AG20443 (cell line): ENCODE measurements at regions not wholly inside any gene's neighbourhood (a gene's known extent, or its start where the extent isn't known, plus 50 kb on each side); places are given as distances from the start of the nearest gene placed in this dataset.

Experiments used
- DNase-seq: peaks from one replicate; pipeline ENCODE4 v3.0.0; 2012; ENCODE audit warnings: low spot score, mixed read lengths

DNA sequence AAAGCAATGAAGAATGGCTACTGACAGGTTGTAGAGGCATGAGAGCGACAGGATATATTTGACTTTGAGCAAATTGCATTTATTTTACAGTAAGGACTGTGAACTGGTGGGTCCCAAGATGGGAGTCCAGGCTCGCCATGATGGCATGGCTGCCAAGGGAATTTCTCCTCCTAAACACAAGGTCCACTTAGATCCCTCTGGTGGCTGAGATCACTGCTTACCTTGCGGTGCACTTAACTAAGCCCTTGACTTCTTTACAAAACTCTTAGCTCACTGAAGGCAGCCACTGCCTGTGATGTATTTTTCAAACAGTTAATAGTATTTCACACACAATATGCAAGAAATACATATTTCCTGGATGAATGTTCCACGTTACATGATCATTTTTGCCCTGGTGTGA is 50.3 kb upstream of the SORBS2 start:
- DNase-seq, result no peak

DNA sequence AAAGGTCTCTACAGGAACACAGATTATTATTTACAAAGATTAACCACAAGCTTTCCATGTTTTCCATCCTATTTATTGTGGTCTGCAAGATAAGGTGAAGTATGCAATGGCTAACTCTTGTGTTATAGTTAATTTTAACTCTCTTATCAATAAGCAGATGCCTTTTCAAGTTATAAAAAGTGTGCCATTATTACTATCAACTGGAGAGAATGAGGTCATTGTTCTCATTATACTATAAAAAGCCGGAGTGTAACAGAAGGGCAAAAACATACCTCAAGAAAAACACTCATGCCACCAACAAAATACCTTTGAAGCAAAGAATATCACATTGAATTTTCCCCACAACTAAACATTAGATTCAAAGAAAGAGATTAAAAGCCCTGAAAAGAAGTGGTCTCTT is 52.0 kb upstream of the SORBS2 start:
- DNase-seq, result no peak

DNA sequence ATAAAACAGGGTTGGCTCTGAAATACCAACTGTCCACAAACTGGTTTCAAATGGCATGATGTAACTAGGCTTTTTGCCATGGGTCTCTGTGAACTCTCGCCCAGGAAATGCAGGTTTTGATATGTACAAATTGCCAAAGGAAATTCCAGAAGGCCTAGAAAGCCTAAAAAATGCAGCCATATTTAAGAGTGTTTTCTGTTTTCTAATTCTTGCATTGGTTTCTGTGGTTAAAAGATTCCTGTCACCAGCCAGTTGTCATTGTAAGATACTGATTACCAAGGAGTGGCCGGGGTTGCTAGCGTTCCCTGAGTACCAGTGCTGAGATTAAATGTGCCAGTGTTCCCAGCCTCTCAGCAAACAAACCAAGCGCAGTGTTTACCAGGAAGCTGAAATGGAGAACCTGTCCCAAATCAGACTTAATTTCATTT is 53.9 kb upstream of the SORBS2 start:
- DNase-seq, result peak; percentile 40

- no peak for DNase-seq
Measured at GRCh38 chr4:185867770-185868169, 55.8 kb upstream of the SORBS2 start.

- DNase-seq, result no peak
Measured at GRCh38 chr4:185868983-185869382, 57.0 kb upstream of the SORBS2 start.

GRCh38 chr4:185869427-185869826 is 57.4 kb upstream of the SORBS2 start:
- no peak for DNase-seq

DNA sequence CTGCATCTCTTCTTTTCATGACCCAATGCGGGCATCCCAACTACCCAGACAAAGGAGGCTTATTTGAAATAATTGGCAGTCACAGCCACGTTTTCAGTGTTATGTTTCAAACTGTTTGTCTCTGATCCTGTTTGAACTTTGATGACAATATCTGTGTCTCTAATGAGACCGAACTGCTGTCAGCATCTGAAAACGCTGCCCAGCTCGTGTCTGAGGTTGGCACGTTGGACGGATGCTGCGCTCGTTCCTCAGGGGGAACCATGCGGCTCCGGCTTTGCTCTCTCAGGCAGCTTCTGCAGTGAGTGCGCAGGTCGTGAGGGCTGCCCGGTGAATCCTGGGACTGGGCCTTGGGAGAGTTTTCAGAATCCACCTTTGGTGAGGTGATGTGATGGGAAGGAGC is 58.4 kb upstream of the SORBS2 start:
- DNase-seq, result no peak

- no peak for DNase-seq
Measured at GRCh38 chr4:185872747-185873380, 60.9 kb upstream of the SORBS2 start.

- peak; percentile 40 for DNase-seq
Measured at GRCh38 chr4:185874516-185875230, 62.7 kb upstream of the SORBS2 start.

GRCh38 chr4:185875316-185875907 is 63.4 kb upstream of the SORBS2 start:
- no peak for DNase-seq

- no peak for DNase-seq
Measured at GRCh38 chr4:185878633-185879032, 66.6 kb upstream of the SORBS2 start.

DNA sequence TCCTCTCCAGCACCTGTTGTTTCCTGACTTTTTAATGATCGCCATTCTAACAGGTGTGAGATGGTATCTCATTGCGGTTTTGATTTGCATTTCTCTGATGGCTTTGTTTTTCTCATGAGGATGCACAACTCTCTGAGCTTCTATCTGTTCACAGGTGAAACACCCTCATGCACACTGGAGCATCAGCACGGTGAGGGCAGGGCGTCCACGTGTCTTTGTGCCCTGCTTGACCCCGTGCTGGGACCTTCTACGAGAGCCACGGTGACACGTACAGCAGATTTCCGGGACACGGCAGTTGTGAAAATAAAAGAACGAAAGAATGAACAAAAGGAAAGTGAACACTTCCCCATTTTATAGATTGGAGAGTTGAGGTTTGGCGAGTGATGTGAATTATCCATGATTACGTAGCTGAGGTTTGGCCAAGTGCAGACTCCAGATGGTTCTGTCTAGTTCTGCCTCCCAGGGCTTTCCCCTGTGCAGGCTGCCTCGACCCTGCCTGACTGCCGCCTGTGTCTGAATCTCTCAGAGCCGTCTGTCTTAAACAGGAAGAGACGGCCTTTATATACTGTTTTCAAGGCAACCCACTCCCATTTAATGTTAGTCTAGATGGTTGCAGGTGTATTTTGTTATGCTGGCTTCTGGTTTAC is 67.8 kb upstream of the SORBS2 start:
- DNase-seq, result no peak

- no peak for DNase-seq
Measured at GRCh38 chr4:185880571-185880970, 68.6 kb upstream of the SORBS2 start.

DNA sequence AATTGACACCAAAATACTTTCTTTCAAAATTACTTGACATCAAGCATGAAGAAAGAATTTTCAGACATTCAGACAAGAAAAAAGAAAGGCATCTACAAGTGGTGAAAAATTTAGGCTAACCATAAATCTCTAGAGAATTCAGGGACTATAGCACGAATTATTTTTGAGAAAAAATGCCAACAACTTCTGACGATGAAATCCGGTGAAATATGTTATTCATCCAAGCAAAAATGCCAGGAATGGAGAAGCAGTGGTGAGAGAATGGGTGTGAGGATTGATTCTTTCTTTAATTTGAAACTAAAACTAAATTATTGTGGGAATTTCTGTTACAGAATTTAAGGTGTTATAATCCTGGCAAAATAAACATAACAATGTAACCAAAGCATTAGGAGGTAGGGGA is 69.4 kb upstream of the SORBS2 start:
- peak; percentile 33 for DNase-seq

- DNase-seq, result no peak
Measured at GRCh38 chr4:185883591-185883990, 71.6 kb upstream of the SORBS2 start.

GRCh38 chr4:185885075-185885474 is 73.1 kb upstream of the SORBS2 start:
- DNase-seq, result no peak

GRCh38 chr4:185885604-185886003 is 73.6 kb upstream of the SORBS2 start:
- DNase-seq, result no peak

DNA sequence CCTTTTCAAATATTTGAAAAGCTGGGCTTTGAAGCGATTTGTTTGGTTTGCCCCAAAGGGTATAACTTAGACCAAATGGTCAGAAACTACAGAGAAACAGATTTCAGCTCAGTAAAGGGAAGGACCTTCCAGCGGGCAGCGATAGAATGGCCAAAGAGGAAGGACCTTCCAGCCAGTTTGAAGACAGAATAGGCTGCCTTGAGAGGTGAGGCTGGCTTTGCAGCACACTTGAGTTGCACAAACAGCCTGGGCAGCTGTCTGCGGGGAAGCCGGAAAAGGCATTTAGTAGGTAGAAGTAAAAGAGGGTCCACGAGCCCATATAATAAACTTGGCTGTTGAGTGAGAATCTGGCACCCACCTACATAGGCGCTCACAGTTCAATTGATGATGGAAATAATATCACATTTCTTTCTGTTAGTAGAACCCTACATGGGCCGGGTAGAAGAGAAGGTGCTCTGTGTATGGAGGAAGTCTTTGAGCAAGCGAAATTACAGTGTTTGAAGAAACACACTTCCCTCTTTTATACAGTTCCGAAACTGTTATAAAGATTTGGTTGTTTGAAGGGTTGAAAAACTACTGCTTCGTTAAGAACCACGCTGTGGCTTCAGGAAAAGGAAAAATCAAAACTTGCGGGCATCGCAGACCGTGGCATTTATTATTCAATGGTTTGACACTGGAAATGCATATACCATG is 75.0 kb upstream of the SORBS2 start:
- no peak for DNase-seq

DNA sequence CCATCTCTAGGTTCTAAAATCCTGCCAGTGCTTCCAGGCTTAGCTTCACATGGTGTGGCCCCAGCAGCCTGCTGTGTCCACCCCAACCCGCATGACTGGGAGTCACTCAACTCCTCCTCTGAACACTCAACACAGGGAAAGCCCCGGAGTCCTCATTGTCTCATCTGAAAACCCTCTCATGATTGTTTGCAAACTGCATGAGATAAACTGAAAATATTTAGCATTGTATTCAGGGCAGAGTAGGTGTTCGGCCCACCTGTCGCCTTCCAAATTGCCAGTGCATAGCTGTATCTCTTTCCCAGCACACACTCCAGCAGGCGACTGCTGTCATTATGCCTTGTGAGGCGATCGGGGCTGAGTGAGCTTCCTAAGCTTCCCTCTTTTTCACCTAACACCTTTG is 76.7 kb upstream of the SORBS2 start:
- no peak for DNase-seq

GRCh38 chr4:185889585-185889984 is 77.6 kb upstream of the SORBS2 start:
- DNase-seq, result no peak

- no peak for DNase-seq
Measured at GRCh38 chr4:185890196-185890595, 78.2 kb upstream of the SORBS2 start.

DNA sequence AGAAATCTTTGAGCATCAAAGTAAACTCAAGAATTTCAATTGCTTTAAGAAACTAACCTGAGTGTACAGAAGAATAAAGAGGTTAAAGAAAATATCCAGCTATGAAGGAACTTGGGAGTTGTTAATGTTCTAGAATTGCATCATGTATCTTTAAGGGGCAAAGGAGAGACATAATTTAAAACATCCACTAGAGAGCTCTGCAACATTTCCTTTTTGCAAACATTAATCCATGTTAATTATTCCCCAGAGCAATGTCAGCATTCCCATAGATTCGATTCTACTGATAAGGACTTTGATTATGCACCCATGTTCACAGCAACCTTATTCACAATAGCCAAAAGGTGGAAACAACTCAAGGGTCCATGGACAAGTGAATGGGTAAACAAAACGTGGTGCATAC is 80.2 kb upstream of the SORBS2 start:
- DNase-seq, result no peak
